Left ventricle myocardium inferior (tissue), 1 donor: ENCODE measurements at regions not wholly inside any gene's neighbourhood (a gene's known extent, or its start where the extent isn't known, plus 50 kb on each side); places are given as distances from the start of the nearest gene placed in this dataset.

Experiments
- DNase-seq: peaks from one replicate; pipeline ENCODE4 v3.0.0-alpha.2; 2020
- H3K27ac ChIP-seq: fragments of 200-600 bp; replicated peaks from 2 replicates; pipeline ENCODE4 v1.8.0; 2021
- H3K27me3 ChIP-seq: fragments of 200-600 bp; 2 replicates; pipeline ENCODE4 v1.8.0; 2021; ENCODE audit warnings: low read depth
- H3K36me3 ChIP-seq: fragments of 200-600 bp; 2 replicates; pipeline ENCODE4 v1.8.0; 2021
- H3K4me1 ChIP-seq: fragments of 200-600 bp; 2 replicates; pipeline ENCODE4 v1.8.0; 2021
- H3K4me3 ChIP-seq: fragments of 200-600 bp; 2 replicates; pipeline ENCODE4 v1.8.0; 2021; ENCODE audit warnings: mild to moderate bottlenecking, moderate library complexity
- H3K9me3 ChIP-seq: fragments of 200-600 bp; replicated peaks from 2 replicates; pipeline ENCODE4 v1.8.0; 2021
- CTCF ChIP-seq: fragments of 200-600 bp; IDR thresholded peaks from 2 replicates; pipeline ENCODE4 v1.8.0; 2021; ENCODE audit warnings: antibody characterized with exemption, mild to moderate bottlenecking, borderline replicate concordance
- intact Hi-C: fragments of 100-400 bp; cut with micrococcal nuclease; formaldehyde crosslinking; loops from one replicate; pipeline ENCODE4 v1.11.0; 2022
- donor health status: DM: no; HTN: yes; CAD: no; lungs with severe emphysema.

- Histone ChIP-seq H3K4me1 (peaks cover 10% of the 10 kb centered on the region), H3K27ac (no peak overlapping the region), H3K36me3 (no peaks in the 10 kb centered on the region), H3K9me3 (no peaks in the 10 kb centered on the region), H3K27me3 (no peaks in the 10 kb centered on the region), H3K4me3 (no peak overlapping the region)
- no peak for TF ChIP-seq CTCF
- intact Hi-C loops = no loop called here
- DNase-seq = no peak
Measured at GRCh38 chr2:2524348-2524941, 193.4 kb upstream of the MYT1L start.

GRCh38 chr2:2523461-2524347 is 192.6 kb upstream of the MYT1L start:
- Histone ChIP-seq H3K27me3 (no peaks in the 10 kb centered on the region), H3K27ac (no peak overlapping the region), H3K4me1 (peaks cover 10% of the 10 kb centered on the region), H3K9me3 (no peaks in the 10 kb centered on the region), H3K36me3 (no peaks in the 10 kb centered on the region), H3K4me3 (no peak overlapping the region)
- intact Hi-C loops = no loop called here
- no peak for DNase-seq
- no peak for TF ChIP-seq CTCF

GRCh38 chr2:2520401-2520811 is 189.3 kb upstream of the MYT1L start:
- Histone ChIP-seq H3K9me3 (no peaks in the 10 kb centered on the region), H3K27ac (no peak overlapping the region), H3K27me3 (peaks cover 13% of the 10 kb centered on the region), H3K4me1 (peaks cover 10% of the 10 kb centered on the region), H3K4me3 (no peak overlapping the region), H3K36me3 (no peaks in the 10 kb centered on the region)
- DNase-seq = no peak
- intact Hi-C loops = no loop called here
- TF ChIP-seq CTCF = no peak

- intact Hi-C loops = no loop called here
- DNase-seq = no peak
- no peak overlapping the region for H3K4me3 ChIP-seq
- no peak overlapping the region for H3K27ac ChIP-seq
- TF ChIP-seq CTCF = no peak
- peaks cover 10% of the 10 kb centered on the region for H3K4me1 ChIP-seq
- no peaks in the 10 kb centered on the region for H3K36me3 ChIP-seq
- no peaks in the 10 kb centered on the region for H3K9me3 ChIP-seq
- H3K27me3 ChIP-seq = peaks cover 16% of the 10 kb centered on the region
Measured at GRCh38 chr2:2519381-2519780, 188.3 kb upstream of the MYT1L start.

- H3K27me3 ChIP-seq = peaks cover 20% of the 10 kb centered on the region
- intact Hi-C loops = no loop called here
- peaks cover 4% of the 10 kb centered on the region for H3K4me1 ChIP-seq
- TF ChIP-seq CTCF = no peak
- H3K27ac ChIP-seq = no peak overlapping the region
- no peak for DNase-seq
- H3K9me3 ChIP-seq = no peaks in the 10 kb centered on the region
- no peak overlapping the region for H3K4me3 ChIP-seq
- no peaks in the 10 kb centered on the region for H3K36me3 ChIP-seq
Measured at GRCh38 chr2:2517399-2517798, 186.3 kb upstream of the MYT1L start.
